ENCODE measurements at regions not wholly inside any gene's neighbourhood (a gene's known extent, or its start where the extent isn't known, plus 50 kb on each side); places are given as distances from the start of the nearest gene placed in this dataset.

DNA sequence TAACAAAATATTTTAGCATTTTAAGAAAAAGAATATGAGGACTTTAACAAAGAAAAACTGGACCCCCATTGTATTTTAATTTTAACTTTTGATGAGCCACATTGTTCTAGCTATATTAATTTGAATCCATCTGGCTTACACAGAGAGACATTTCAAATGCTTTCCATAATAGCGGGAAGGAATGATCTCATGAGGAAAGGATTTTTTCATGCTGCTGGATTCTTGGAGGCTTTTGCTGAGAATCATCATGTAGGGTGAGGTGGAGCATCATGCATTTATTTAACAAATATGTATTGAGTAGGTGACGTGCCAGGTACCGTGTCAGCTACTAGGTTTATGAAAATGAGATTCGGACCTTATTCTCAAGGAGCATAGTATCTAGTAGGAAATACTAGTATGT is 1006.3 kb downstream of the SORCS1 start:
- TF ChIP-seq, protein P1, sequence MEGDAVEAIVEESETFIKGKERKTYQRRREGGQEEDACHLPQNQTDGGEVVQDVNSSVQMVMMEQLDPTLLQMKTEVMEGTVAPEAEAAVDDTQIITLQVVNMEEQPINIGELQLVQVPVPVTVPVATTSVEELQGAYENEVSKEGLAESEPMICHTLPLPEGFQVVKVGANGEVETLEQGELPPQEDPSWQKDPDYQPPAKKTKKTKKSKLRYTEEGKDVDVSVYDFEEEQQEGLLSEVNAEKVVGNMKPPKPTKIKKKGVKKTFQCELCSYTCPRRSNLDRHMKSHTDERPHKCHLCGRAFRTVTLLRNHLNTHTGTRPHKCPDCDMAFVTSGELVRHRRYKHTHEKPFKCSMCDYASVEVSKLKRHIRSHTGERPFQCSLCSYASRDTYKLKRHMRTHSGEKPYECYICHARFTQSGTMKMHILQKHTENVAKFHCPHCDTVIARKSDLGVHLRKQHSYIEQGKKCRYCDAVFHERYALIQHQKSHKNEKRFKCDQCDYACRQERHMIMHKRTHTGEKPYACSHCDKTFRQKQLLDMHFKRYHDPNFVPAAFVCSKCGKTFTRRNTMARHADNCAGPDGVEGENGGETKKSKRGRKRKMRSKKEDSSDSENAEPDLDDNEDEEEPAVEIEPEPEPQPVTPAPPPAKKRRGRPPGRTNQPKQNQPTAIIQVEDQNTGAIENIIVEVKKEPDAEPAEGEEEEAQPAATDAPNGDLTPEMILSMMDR (IDR thresholded peaks at IDR 0.05) = no peak
- TF ChIP-seq POLR2A (IDR thresholded peaks at IDR 0.05) = no peak

All from lower leg skin (tissue), 3 donors.